ENCODE measurements at regions not wholly inside any gene's neighbourhood (a gene's known extent, or its start where the extent isn't known, plus 50 kb on each side); places are given as distances from the start of the nearest gene placed in this dataset.

DNA sequence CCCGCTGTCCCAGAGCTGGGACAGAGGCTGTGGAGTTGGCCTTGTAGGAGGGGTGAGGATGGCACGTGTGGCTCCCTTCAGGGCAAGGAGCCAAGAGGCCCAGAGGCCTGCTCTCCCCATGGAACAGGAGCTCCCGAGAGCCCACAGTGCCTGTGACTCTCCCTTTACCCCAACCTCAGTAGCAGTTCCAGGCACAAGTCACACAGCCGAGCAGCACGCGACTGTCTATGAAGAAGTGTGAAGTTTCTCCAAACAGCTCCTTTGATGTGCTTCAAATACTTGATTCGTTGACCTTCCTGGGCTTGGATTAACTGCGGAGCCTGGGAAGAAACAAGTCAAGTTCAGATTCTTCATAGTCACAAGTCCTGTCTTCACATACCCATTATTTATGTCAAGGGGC is 208.7 kb downstream of the IRX2 start:
- CTCF ChIA-PET: no interaction called here
- Histone ChIP-seq H3K4me1 (ENCODE audit: control insufficient read depth, extremely low read depth, insufficient read depth, low read length) (no peaks in the 10 kb centered on the region), H3K36me3 (ENCODE audit: control insufficient read depth in 2 of 2, extremely low read depth in 1 of 2, insufficient read depth in 2 of 2, low read length in 2 of 2) (no peaks in the 10 kb centered on the region), H3K4me3 (replicated peaks in 1 of 3; ENCODE audit: insufficient read depth in 1 of 3, low read depth in 1 of 3, low read length in 3 of 3) (no peak overlapping the region), H3K27ac (ENCODE audit: insufficient read depth, low read depth, low read length) (no peak overlapping the region), H4K20me1 (replicated peaks; ENCODE audit: control insufficient read depth, extremely low read depth, insufficient read depth, low read length) (no peaks in the 10 kb centered on the region), H3K27me3 (ENCODE audit: control insufficient read depth in 2 of 2, insufficient read depth in 2 of 2, low read length in 2 of 2) (no peaks in the 10 kb centered on the region), H3K9ac (replicated peaks; ENCODE audit: extremely low read depth, insufficient read depth, low read length) (no peak overlapping the region), H3K9me3 (replicated peaks; ENCODE audit: control insufficient read depth, insufficient read depth, low read length) (no peaks in the 10 kb centered on the region), H3K79me2 (ENCODE audit: control insufficient read depth, insufficient read depth, low read length) (no peaks in the 10 kb centered on the region), H3K4me2 (ENCODE audit: insufficient read depth, low read length) (no peak overlapping the region), H2AFZ (ENCODE audit: low read depth, low read length) (no peak overlapping the region), H3K9me1 (replicated peaks; ENCODE audit: control insufficient read depth, extremely low read depth, insufficient read depth, low read length) (no peaks in the 10 kb centered on the region)
- no peak for TF ChIP-seq POLR2AphosphoS5 (IDR thresholded peaks at IDR 0.05; ENCODE audit: insufficient read depth, low read depth, low read length)
- TF ChIP-seq EZH2 (IDR thresholded peaks at IDR 0.05; ENCODE audit: borderline replicate concordance, low read depth, low read length, severe bottlenecking): no peak
- no peak for TF ChIP-seq MYC (IDR thresholded peaks at IDR 0.05; ENCODE audit: low read depth, low read length)
- no peak for TF ChIP-seq MAX (IDR thresholded peaks at IDR 0.05; ENCODE audit: insufficient read depth, insufficient read length)
- no peak for TF ChIP-seq GATA2 (IDR thresholded peaks at IDR 0.05; ENCODE audit: insufficient read depth, insufficient read length, low read depth, low read length)
- TF ChIP-seq POLR2A (IDR thresholded peaks at IDR 0.05; ENCODE audit: low read depth, low read length): no peak
- TF ChIP-seq JUN (IDR thresholded peaks at IDR 0.05; ENCODE audit: borderline replicate concordance, insufficient read depth, insufficient read length, low read depth): no peak
- no peak for TF ChIP-seq FOS (IDR thresholded peaks at IDR 0.05; ENCODE audit: borderline replicate concordance, insufficient read depth, low read length)
- no peak for TF ChIP-seq CTCF (IDR thresholded peaks at IDR 0.05; ENCODE audit: extremely low read depth in 1 of 2, insufficient read depth in 1 of 2, low read depth in 1 of 2, low read length in 2 of 2)
- FAIRE-seq (no peak), DNase-seq (ENCODE audit: low read depth, low spot score) (no peak)
- no TSS peak for BruUV-seq (replicated peaks)
- dilution Hi-C loops (cut with MboI; ENCODE audit: extremely low pct_ligation_motif_present, low sequenced_read_pairs): no loop called here
- intact Hi-C loops (cut with micrococcal nuclease): no loop called here
- POLR2A ChIA-PET: no interaction called here

Measured in endothelial cell of umbilical vein (primary cell).